ENCODE measurements at regions not wholly inside any gene's neighbourhood (a gene's known extent, or its start where the extent isn't known, plus 50 kb on each side); places are given as distances from the start of the nearest gene placed in this dataset.

GRCh38 chr11:114801773-114802172, 123.4 kb downstream of the NXPE2 start:
- TF ChIP-seq CTCF (IDR thresholded peaks at IDR 0.05; ENCODE audit: low read depth, low read length, poor library complexity, severe bottlenecking) = no peak
- no peak for TF ChIP-seq EZH2phosphoT487 (IDR thresholded peaks at IDR 0.05; ENCODE audit: borderline replicate concordance, low read length)
